ENCODE measurements at regions not wholly inside any gene's neighbourhood (a gene's known extent, or its start where the extent isn't known, plus 50 kb on each side); places are given as distances from the start of the nearest gene placed in this dataset.

GRCh38 chr3:66755924-66756323, 242.2 kb upstream of the KBTBD8 start:
- TF ChIP-seq CTCF (IDR thresholded peaks at IDR 0.05; ENCODE audit: insufficient read depth, low read length, poor library complexity, severe bottlenecking) (no peak), EZH2phosphoT487 (conservative IDR thresholded peaks at IDR 0.05; ENCODE audit: low read length) (no peak)

Measured in SU-DHL-6 (cell line).